Stimulated activated CD8-positive, alpha-beta memory T cell treated with anti-CD3 and anti-CD28 coated beads, Interleukin-2, amount 100 ng/mL, for 48 hours (primary cell): ENCODE measurements at regions not wholly inside any gene's neighbourhood (a gene's known extent, or its start where the extent isn't known, plus 50 kb on each side); places are given as distances from the start of the nearest gene placed in this dataset.

Experiments used
- DNase-seq, 2 donors: peaks; one replicate each; pipeline ENCODE4 v3.0.0-alpha.2; 2020; ENCODE audit warnings: low read depth in 2 of 2

GRCh38 chrX:97666890-97667289 lies 783.2 kb downstream of the RPA4 start:
- no peak for DNase-seq

GRCh38 chrX:97668126-97668525 lies 784.4 kb downstream of the RPA4 start:
- DNase-seq = no peak

- no peak for DNase-seq
Measured at GRCh38 chrX:97672138-97672537, 788.4 kb downstream of the RPA4 start.

GRCh38 chrX:97672608-97673007 lies 788.9 kb downstream of the RPA4 start:
- no peak for DNase-seq

- DNase-seq = no peak
Measured at GRCh38 chrX:97673135-97673534, 789.4 kb downstream of the RPA4 start.

GRCh38 chrX:97682991-97683840 lies 799.5 kb downstream of the RPA4 start:
- no peak for DNase-seq

- no peak for DNase-seq
Measured at GRCh38 chrX:97685753-97686152, 802.0 kb downstream of the RPA4 start.

- no peak for DNase-seq
Measured at GRCh38 chrX:97691901-97692455, 808.3 kb downstream of the RPA4 start.

GRCh38 chrX:97692575-97692974 lies 808.9 kb downstream of the RPA4 start:
- DNase-seq = no peak

GRCh38 chrX:97700547-97700946 lies 816.8 kb downstream of the RPA4 start:
- no peak for DNase-seq

GRCh38 chrX:97704474-97704873 lies 820.8 kb downstream of the RPA4 start:
- no peak for DNase-seq

- DNase-seq = no peak
Measured at GRCh38 chrX:97704881-97705280, 821.2 kb downstream of the RPA4 start.

GRCh38 chrX:97705936-97706335 lies 822.2 kb downstream of the RPA4 start:
- DNase-seq = no peak

- no peak for DNase-seq
Measured at GRCh38 chrX:97714072-97714471, 830.4 kb downstream of the RPA4 start.

- no peak for DNase-seq
Measured at GRCh38 chrX:97728215-97728614, 844.5 kb downstream of the RPA4 start.

- DNase-seq = no peak
Measured at GRCh38 chrX:97740044-97740443, 856.3 kb downstream of the RPA4 start.

GRCh38 chrX:97740886-97741285 lies 857.2 kb downstream of the RPA4 start:
- no peak for DNase-seq

- DNase-seq = peak; percentile 7 to 11
Measured at GRCh38 chrX:97743014-97743413, 859.3 kb downstream of the RPA4 start.

- no peak for DNase-seq
Measured at GRCh38 chrX:97747346-97747745, 863.6 kb downstream of the RPA4 start.

GRCh38 chrX:97751016-97751415 lies 867.3 kb downstream of the RPA4 start:
- no peak for DNase-seq

- no peak for DNase-seq
Measured at GRCh38 chrX:97751735-97752134, 868.0 kb downstream of the RPA4 start.

GRCh38 chrX:97756879-97757278 lies 873.2 kb downstream of the RPA4 start:
- DNase-seq = no peak

GRCh38 chrX:97763391-97763790 lies 879.7 kb downstream of the RPA4 start:
- DNase-seq = no peak

- DNase-seq = no peak
Measured at GRCh38 chrX:97763981-97764380, 880.3 kb downstream of the RPA4 start.
